H1 (cell line): ENCODE measurements at regions not wholly inside any gene's neighbourhood (a gene's known extent, or its start where the extent isn't known, plus 50 kb on each side); places are given as distances from the start of the nearest gene placed in this dataset.

ENCODE experiments used
- CTCF ChIA-PET: fragments of 300-600 bp; sonication (Branson Sonifier 250); formaldehyde crosslinking; loops from one replicate; lab custom pipeline; 2021; ENCODE audit not compliant: partially characterized antibody; lab: Charles Lee
- POLR2A ChIA-PET: fragments of 300-600 bp; sonication (Branson Sonifier 250); formaldehyde crosslinking; loops from one replicate; lab custom pipeline; 2021; ENCODE audit warnings: inconsistent platforms; ENCODE audit not compliant: partially characterized antibody; lab: Charles Lee
- DNase-seq, 2 experiments: peaks; one replicate each; pipeline versions ENCODE4 v3.0.0 to v3.0.0-alpha.2; 2010 to 2022; ENCODE audit warnings: low spot score in 2 of 2, low read depth in 1 of 2, mixed read lengths in 1 of 2
- FAIRE-seq: peaks from 2 replicates; lab custom pipeline; 2011; peaks lifted over from hg19 to GRCh38; lab: Jason Lieb, UNC
- H2AFZ ChIP-seq: 2 replicates; pipeline ENCODE4 v1.8.1; 2012; ENCODE audit warnings: low read length, inconsistent platforms
- H2AK5ac ChIP-seq: 2 replicates; pipeline ENCODE4 v1.6.1; 2013; ENCODE audit warnings: low read depth, low read length
- H2BK120ac ChIP-seq: replicated peaks from 2 replicates; pipeline ENCODE3; 2013; ENCODE audit warnings: low read depth, low read length, inconsistent platforms
- H2BK12ac ChIP-seq: 2 replicates; pipeline ENCODE4 v1.6.1; 2013; ENCODE audit warnings: low read depth, low read length
- H2BK15ac ChIP-seq: 2 replicates; pipeline ENCODE4 v1.6.1; 2013; ENCODE audit warnings: low read length
- H2BK20ac ChIP-seq: 2 replicates; pipeline ENCODE4 v1.6.1; 2013; ENCODE audit warnings: low read length
- H2BK5ac ChIP-seq: 2 replicates; pipeline ENCODE4 v1.6.1; 2013; ENCODE audit warnings: low read depth, low read length
- H3K14ac ChIP-seq: 2 replicates; pipeline ENCODE4 v1.6.1; 2013; ENCODE audit warnings: inconsistent platforms; ENCODE audit not compliant: insufficient read length
- H3K18ac ChIP-seq: 2 replicates; pipeline ENCODE4 v1.6.1; 2013; ENCODE audit warnings: low read length; ENCODE audit errors: extremely low read depth
- H3K23ac ChIP-seq: 2 replicates; pipeline ENCODE4 v1.6.1; 2013; ENCODE audit warnings: inconsistent platforms; ENCODE audit not compliant: insufficient read length
- H3K23me2 ChIP-seq: 2 replicates; pipeline ENCODE4 v1.6.1; 2013; ENCODE audit warnings: low read depth, low read length
- H3K27ac ChIP-seq: 2 replicates; pipeline ENCODE4 v1.6.1; 2011; ENCODE audit warnings: low read depth, low read length, inconsistent platforms
- H3K27me3 ChIP-seq, 4 experiments: replicated peaks in 1 of 4; 1 replicate in 1 of 4; 2 replicates in 3 of 4; pipeline versions ENCODE4 v1.6.1 to v1.8.1; 2011 to 2013; ENCODE audit warnings: low read length in 3 of 4, mild to moderate bottlenecking in 3 of 4, inconsistent platforms in 2 of 4, mixed read lengths in 2 of 4, moderate library complexity in 1 of 4; ENCODE audit not compliant: control insufficient read depth in 3 of 4, insufficient read depth in 3 of 4; ENCODE audit errors: extremely low read depth in 1 of 4
- H3K36me3 ChIP-seq, 4 experiments: 2 replicates each; pipeline versions ENCODE4 v1.6.1 to v1.8.1; 2011 to 2013; ENCODE audit warnings: mild to moderate bottlenecking in 4 of 4, low read length in 3 of 4, moderate library complexity in 2 of 4, control low read depth in 1 of 4, inconsistent platforms in 1 of 4; ENCODE audit not compliant: insufficient read depth in 4 of 4, control insufficient read depth in 2 of 4
- H3K4ac ChIP-seq: replicated peaks from 2 replicates; pipeline ENCODE3; 2013; ENCODE audit warnings: low read length, low read depth, mixed read lengths, inconsistent platforms; ENCODE audit not compliant: insufficient read length
- H3K4me1 ChIP-seq, 4 experiments: replicated peaks in 1 of 4; 1 replicate in 1 of 4; 2 replicates in 3 of 4; pipeline versions ENCODE4 v1.6.1 to v1.8.1; 2011 to 2013; ENCODE audit warnings: low read length in 3 of 4, inconsistent platforms in 2 of 4, mixed read lengths in 1 of 4; ENCODE audit not compliant: insufficient read depth in 4 of 4, control insufficient read depth in 3 of 4
- H3K4me2 ChIP-seq, 2 experiments: 2 replicates each; pipeline versions ENCODE4 v1.6.1 to v1.8.1; 2011 to 2013; ENCODE audit warnings: low read depth in 2 of 2, low read length in 2 of 2, control low read depth in 1 of 2, inconsistent platforms in 1 of 2, mild to moderate bottlenecking in 1 of 2; ENCODE audit not compliant: insufficient read depth in 1 of 2
- H3K4me3 ChIP-seq, 4 experiments: fragments of 200-600, 300-600 bp in 1 of 4; sonication (generic), shearing (Covaris generic), sonication (Bioruptor Twin) in 1 of 4; 2 replicates each; pipeline versions ENCODE4 v1.5.1 to v1.8.1; 2011 to 2016; ENCODE audit warnings: low read length in 4 of 4, low read depth in 3 of 4, control low read depth in 2 of 4, inconsistent platforms in 2 of 4, mild to moderate bottlenecking in 2 of 4, mixed read lengths in 1 of 4, moderate library complexity in 1 of 4; ENCODE audit not compliant: insufficient read depth in 2 of 4; ENCODE audit errors: extremely low read depth in 1 of 4
- H3K56ac ChIP-seq: replicated peaks from 2 replicates; pipeline ENCODE3; 2013; ENCODE audit warnings: low read depth, mild to moderate bottlenecking, mixed read lengths, low read length, inconsistent platforms; ENCODE audit not compliant: insufficient read length
- H3K79me1 ChIP-seq: 2 replicates; pipeline ENCODE4 v1.6.1; 2013; ENCODE audit warnings: low read depth, low read length, control low read depth
- H3K79me2 ChIP-seq, 2 experiments: 2 replicates each; pipeline versions ENCODE4 v1.6.1 to v1.8.1; 2012 to 2013; ENCODE audit warnings: low read length in 2 of 2, mild to moderate bottlenecking in 2 of 2, inconsistent platforms in 1 of 2; ENCODE audit not compliant: insufficient read depth in 2 of 2, control insufficient read depth in 1 of 2
- H3K9ac ChIP-seq, 4 experiments: replicated peaks in 1 of 4; 1 replicate in 1 of 4; 2 replicates in 3 of 4; pipeline versions ENCODE4 v1.6.1 to v1.8.1; 2011 to 2013; ENCODE audit warnings: low read depth in 3 of 4, low read length in 3 of 4, control low read depth in 2 of 4, mild to moderate bottlenecking in 2 of 4, moderate library complexity in 2 of 4, inconsistent platforms in 1 of 4; ENCODE audit errors: extremely low read depth in 1 of 4
- H3K9me3 ChIP-seq, 2 experiments: 2 replicates each; pipeline versions ENCODE4 v1.6.1 to v1.8.1; 2012 to 2013; ENCODE audit warnings: mild to moderate bottlenecking in 2 of 2, moderate library complexity in 2 of 2, control low read depth in 1 of 2, inconsistent platforms in 1 of 2, low read depth in 1 of 2, low read length in 1 of 2, mixed read lengths in 1 of 2; ENCODE audit not compliant: insufficient read depth in 2 of 2
- H4K20me1 ChIP-seq, 2 experiments: replicated peaks in 1 of 2; 2 replicates each; pipeline versions ENCODE3 to v1.8.1; 2011 to 2013; ENCODE audit warnings: inconsistent platforms in 2 of 2, low read length in 2 of 2, mild to moderate bottlenecking in 1 of 2; ENCODE audit not compliant: insufficient read depth in 2 of 2, control insufficient read depth in 1 of 2
- H4K5ac ChIP-seq: 2 replicates; pipeline ENCODE4 v1.6.1; 2013; ENCODE audit warnings: low read length, low read depth, mixed read lengths, inconsistent platforms; ENCODE audit not compliant: insufficient read length
- H4K8ac ChIP-seq: 2 replicates; pipeline ENCODE4 v1.8.0; 2013; ENCODE audit warnings: mild to moderate bottlenecking, moderate library complexity, low read length, inconsistent platforms; ENCODE audit not compliant: insufficient read depth; ENCODE audit errors: extremely low read depth
- H4K91ac ChIP-seq: replicated peaks from 2 replicates; pipeline ENCODE3; 2013; ENCODE audit warnings: low read length, mixed read lengths, inconsistent platforms; ENCODE audit not compliant: insufficient read length
- KDM5A ChIP-seq: fragments of 200-600 bp; IDR thresholded peaks from 2 replicates; pipeline ENCODE4 v1.7.1; 2012; ENCODE audit warnings: mild to moderate bottlenecking, low read length, inconsistent platforms, mixed read lengths
- MAFK ChIP-seq: IDR thresholded peaks from 2 replicates; pipeline ENCODE4 v1.6.1; 2012; ENCODE audit warnings: low read depth, mild to moderate bottlenecking, improper control_type of control experiment, low read length
- TBP ChIP-seq: IDR thresholded peaks from 2 replicates; pipeline ENCODE4 v1.6.1; 2011; ENCODE audit warnings: low read depth, low read length, improper control_type of control experiment
- WGBS, 2 experiments: shearing (Covaris generic) in 1 of 2; methylation state at CpG; one replicate each; pipeline versions ENCODE4 v1.1.6 to v1.1.7; 2013 to 2015; ENCODE audit warnings: low lambda C conversion rate in 2 of 2, mixed read lengths in 2 of 2, inconsistent platforms in 1 of 2, low coverage in 1 of 2, missing lambda C conversion rate in 1 of 2; ENCODE audit not compliant: insufficient replicate concordance in 2 of 2, insufficient coverage in 1 of 2, insufficient read length in 1 of 2; ENCODE audit errors: extremely low coverage in 1 of 2, missing lambda C conversion rate in 1 of 2; 5-methylcytosine and 5-hydroxymethylcytosine counted together

DNA sequence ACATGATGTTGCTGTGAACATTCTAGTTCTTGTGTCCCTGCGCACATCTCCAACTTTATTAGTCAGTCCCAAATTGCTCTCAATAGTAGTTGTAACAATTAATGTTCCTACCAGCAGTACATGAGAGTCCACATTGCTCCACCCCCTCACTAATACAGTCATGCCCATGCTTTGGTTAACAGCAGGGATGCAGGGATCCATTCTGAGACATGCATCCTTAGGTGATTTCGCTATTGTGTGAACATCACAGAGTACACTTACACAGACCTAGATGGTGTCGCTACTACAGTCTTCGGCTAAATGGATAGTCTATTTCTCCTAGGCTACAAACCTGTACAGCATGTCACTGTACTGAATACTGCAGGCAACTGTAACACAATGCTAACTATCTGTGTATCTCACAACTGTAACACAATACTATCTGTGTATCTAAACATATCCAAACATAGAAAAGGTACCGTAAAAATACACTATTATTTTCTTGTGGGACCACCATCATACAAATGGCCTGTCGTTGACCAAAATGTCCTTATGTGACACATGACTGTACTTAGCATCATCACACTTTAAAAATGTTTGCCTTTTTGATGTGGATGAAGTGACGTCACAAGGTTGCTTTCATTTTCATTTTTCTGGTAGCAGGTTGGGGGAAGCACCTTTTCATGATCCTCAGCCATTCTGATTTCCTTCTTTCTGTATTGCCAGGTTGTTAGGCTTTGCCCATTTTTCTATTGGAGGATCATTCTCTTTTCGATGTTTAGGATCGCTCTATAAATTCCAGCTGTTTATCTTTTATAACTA is 82.9 kb upstream of the RNF152 start:
- no peak for FAIRE-seq
- CTCF ChIA-PET, result interaction anchor here (0.8 kb wide), 1 partner anchor 12 kb away, joined by 3 read pairs; no protein-coding TSS in a partner anchor

More for the DNA sequence above, 82.9 kb upstream of the RNF152 start:
- H2BK15ac ChIP-seq, result no peak overlapping the region
- H3K23ac ChIP-seq, result no peak overlapping the region
- H3K36me3 ChIP-seq, result no peaks in the 10 kb centered on the region
- no peak overlapping the region for H4K5ac ChIP-seq
- H3K4me3 ChIP-seq, result no peak overlapping the region
- no peaks in the 10 kb centered on the region for H4K20me1 ChIP-seq
- no peak overlapping the region for H3K4ac ChIP-seq
- H3K4me2 ChIP-seq, result no peak overlapping the region
- H3K27me3 ChIP-seq, result no peaks in the 10 kb centered on the region
- H2AFZ ChIP-seq, result 0 out of 2 replicates have a peak overlapping the region, but pooled peaks have one; percentile 7
- no peaks in the 10 kb centered on the region; the same call in 1 of the 2 replicates for H3K79me1 ChIP-seq
- H2BK5ac ChIP-seq, result no peak overlapping the region
- H3K56ac ChIP-seq, result no peak overlapping the region
- no peak overlapping the region for H2BK20ac ChIP-seq
- no peak overlapping the region for H3K14ac ChIP-seq
- WGBS, 2 experiments, result 90% methylated on average over 9 of the region's 9 CpGs; no CpG with 5 or more reads in 1 of the 2 experiments
- no peak overlapping the region for H3K18ac ChIP-seq
- TF ChIP-seq TBP (no peak), KDM5A (no peak), MAFK (no peak)
- H2BK12ac ChIP-seq, result no peak overlapping the region
- H3K9me3 ChIP-seq, result no peaks in the 10 kb centered on the region
- H4K91ac ChIP-seq, result no peak overlapping the region
- peaks cover 0 to 4% (median 1%) of the 10 kb centered on the region in 4 experiments; a peak in 1 of 7 replicates for H3K4me1 ChIP-seq
- H3K79me2 ChIP-seq, result no peaks in the 10 kb centered on the region
- H2AK5ac ChIP-seq, result no peak overlapping the region
- H3K27ac ChIP-seq, result no peak overlapping the region
- H4K8ac ChIP-seq, result no peak overlapping the region
- no peak overlapping the region for H2BK120ac ChIP-seq
- POLR2A ChIA-PET, result no interaction called here
- H3K23me2 ChIP-seq, result no peaks in the 10 kb centered on the region
- no peak for DNase-seq
- H3K9ac ChIP-seq, result no peak overlapping the region
